ENCODE measurements at regions not wholly inside any gene's neighbourhood (a gene's known extent, or its start where the extent isn't known, plus 50 kb on each side); places are given as distances from the start of the nearest gene placed in this dataset.

GRCh38 chr2:60159519-60159918, 393.9 kb downstream of the BCL11A start:
- no peak for DNase-seq (ENCODE audit: low read depth)

GRCh38 chr2:60158262-60158661, 395.2 kb downstream of the BCL11A start:
- DNase-seq (ENCODE audit: low read depth) = no peak

GRCh38 chr2:60157283-60157682, 396.2 kb downstream of the BCL11A start:
- DNase-seq (ENCODE audit: low read depth) = no peak

GRCh38 chr2:60154142-60154541, 399.3 kb downstream of the BCL11A start:
- DNase-seq (ENCODE audit: low read depth) = no peak

GRCh38 chr2:60152226-60152833, 401.1 kb downstream of the BCL11A start:
- DNase-seq (ENCODE audit: low read depth) = no peak

- no peak for DNase-seq (ENCODE audit: low read depth)
These were observed 404.3 kb downstream of the BCL11A start for GRCh38 chr2:60149176-60149575.

GRCh38 chr2:60148716-60149115, 404.7 kb downstream of the BCL11A start:
- no peak for DNase-seq (ENCODE audit: low read depth)

- DNase-seq (ENCODE audit: low read depth) = no peak
These were observed 413.3 kb downstream of the BCL11A start for GRCh38 chr2:60140185-60140584.

- no peak for DNase-seq (ENCODE audit: low read depth)
These were observed 416.5 kb downstream of the BCL11A start for GRCh38 chr2:60136913-60137312.

- DNase-seq (ENCODE audit: low read depth) = no peak
These were observed 426.3 kb downstream of the BCL11A start for GRCh38 chr2:60127191-60127590.

GRCh38 chr2:60125611-60126426, 427.6 kb downstream of the BCL11A start:
- DNase-seq (ENCODE audit: low read depth) = no peak

- DNase-seq (ENCODE audit: low read depth) = no peak
These were observed 433.7 kb downstream of the BCL11A start for GRCh38 chr2:60119778-60120177.

- no peak for DNase-seq (ENCODE audit: low read depth)
These were observed 434.5 kb downstream of the BCL11A start for GRCh38 chr2:60118917-60119316.

- DNase-seq (ENCODE audit: low read depth) = no peak
These were observed 435.4 kb downstream of the BCL11A start for GRCh38 chr2:60118061-60118460.

GRCh38 chr2:60116161-60116875, 437.1 kb downstream of the BCL11A start:
- DNase-seq (ENCODE audit: low read depth) = no peak

GRCh38 chr2:60109744-60110143, 443.7 kb downstream of the BCL11A start:
- no peak for DNase-seq (ENCODE audit: low read depth)

GRCh38 chr2:60106836-60107529, 446.5 kb downstream of the BCL11A start:
- no peak for DNase-seq (ENCODE audit: low read depth)

GRCh38 chr2:60105906-60106305, 447.5 kb downstream of the BCL11A start:
- no peak for DNase-seq (ENCODE audit: low read depth)

GRCh38 chr2:60104514-60105505, 448.6 kb downstream of the BCL11A start:
- DNase-seq (ENCODE audit: low read depth) = no peak

GRCh38 chr2:60100034-60100433, 453.4 kb downstream of the BCL11A start:
- no peak for DNase-seq (ENCODE audit: low read depth)

GRCh38 chr2:60098996-60099395, 454.5 kb downstream of the BCL11A start:
- DNase-seq (ENCODE audit: low read depth) = no peak

All from stimulated activated CD8-positive, alpha-beta memory T cell treated with anti-CD3 and anti-CD28 coated beads, Interleukin-4, amount 100 ng/mL, for 24 hours (primary cell).